HG03442 (cell line): ENCODE measurements at regions not wholly inside any gene's neighbourhood (a gene's known extent, or its start where the extent isn't known, plus 50 kb on each side); places are given as distances from the start of the nearest gene placed in this dataset.

ENCODE experiments used
- ATAC-seq: cut with Tn5 transposase; IDR thresholded peaks from one replicate; pipeline ENCODE4 v1.9.1; 2021; ENCODE audit warnings: mild to moderate bottlenecking, moderate library complexity; ENCODE audit not compliant: unreplicated experiment

DNA sequence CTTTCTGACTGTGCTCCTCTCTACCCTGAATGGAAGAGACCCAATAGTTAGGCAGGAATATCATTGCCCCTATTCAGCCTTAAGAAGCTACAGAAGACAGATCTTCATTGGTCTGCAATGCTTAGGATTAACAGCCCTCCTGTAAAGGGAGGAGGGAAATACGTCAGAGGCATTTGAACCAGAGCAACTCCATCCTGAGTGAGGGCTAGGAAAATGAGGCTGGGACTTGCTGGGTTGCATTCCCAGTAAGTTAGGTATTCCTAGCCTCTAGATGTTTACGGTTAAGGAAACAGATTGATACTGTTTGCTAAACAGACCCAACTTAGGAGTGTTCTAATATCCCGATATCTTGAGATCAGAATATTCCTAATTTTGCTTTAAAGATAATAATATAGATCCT, 63.5 kb downstream of the PCDH18 start:
- ATAC-seq, result no peak

DNA sequence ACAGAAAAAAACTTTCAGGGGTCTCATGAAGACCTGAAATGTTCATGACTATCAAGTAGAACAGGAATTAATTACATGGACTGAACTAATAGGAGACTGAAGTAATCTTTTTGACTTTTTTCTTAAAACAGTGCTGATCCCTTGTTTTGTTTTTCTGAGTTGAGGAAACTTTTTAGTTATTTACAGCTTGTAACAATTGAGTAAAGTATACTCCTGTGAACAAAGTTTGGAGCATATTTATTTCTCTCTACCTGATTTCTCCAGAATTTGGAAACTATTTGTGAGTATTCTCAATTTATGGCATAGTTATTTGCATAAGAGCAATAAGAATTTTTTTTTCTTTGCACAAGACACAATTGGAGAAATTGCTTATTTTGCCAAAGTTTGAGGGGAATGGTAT, 64.8 kb downstream of the PCDH18 start:
- ATAC-seq, result no peak

GRCh38 chr4:137463377-137464003, 68.8 kb downstream of the PCDH18 start:
- ATAC-seq, result no peak

GRCh38 chr4:137455647-137456321, 76.5 kb downstream of the PCDH18 start:
- ATAC-seq, result no peak

- no peak for ATAC-seq
These were observed 77.5 kb downstream of the PCDH18 start for GRCh38 chr4:137454767-137455166.

DNA sequence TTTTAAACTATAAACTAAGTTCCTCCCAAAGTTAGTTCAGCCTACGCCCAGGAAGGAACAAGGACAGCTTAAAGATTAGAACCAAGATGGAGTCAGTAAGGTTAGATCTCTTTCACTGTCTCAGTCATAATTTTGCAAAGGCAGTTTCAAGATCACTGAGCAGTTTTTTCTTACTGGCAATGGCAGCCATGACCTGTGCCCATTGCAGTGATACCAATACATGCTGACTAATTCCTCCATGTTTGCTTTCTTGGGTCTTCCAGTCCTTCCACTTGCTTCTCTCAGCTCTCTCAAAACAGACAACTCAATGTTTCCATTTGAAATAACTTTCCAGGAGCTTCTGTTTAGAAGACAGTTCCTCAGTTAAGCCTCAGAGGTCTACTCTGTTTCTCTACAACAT, 79.5 kb downstream of the PCDH18 start:
- ATAC-seq, result no peak

DNA sequence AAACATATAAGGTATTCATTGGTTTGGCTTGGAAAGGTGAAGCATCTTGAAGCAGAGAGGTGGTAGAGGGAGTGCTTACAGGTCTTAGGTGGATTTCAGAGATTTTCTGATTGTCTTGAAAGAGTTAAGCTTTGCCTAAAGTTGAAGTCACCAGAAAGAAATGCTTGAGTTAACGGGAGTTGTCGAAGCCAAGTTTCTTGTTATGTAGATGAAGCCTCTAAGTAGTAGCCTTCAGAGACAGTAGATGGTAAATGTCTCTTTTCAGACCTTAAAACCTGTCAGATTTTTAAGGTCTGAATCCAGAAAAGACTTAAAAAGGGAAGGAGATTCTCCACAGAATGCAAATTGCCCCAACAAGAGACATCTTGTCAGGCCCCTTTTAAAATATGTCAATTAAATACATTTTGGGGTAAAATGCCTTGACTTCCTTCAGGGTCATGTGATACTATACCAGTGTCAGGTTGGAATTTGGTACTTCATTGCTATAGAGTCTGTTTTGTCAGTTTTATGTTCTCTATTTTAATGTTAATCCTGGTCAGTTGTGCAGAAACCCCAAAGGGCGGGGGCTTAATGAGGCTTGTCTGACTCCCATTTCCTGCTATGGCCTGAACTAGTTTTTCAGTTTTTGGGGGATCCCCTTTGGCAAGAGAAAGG, 81.0 kb downstream of the PCDH18 start:
- ATAC-seq, result no peak

DNA sequence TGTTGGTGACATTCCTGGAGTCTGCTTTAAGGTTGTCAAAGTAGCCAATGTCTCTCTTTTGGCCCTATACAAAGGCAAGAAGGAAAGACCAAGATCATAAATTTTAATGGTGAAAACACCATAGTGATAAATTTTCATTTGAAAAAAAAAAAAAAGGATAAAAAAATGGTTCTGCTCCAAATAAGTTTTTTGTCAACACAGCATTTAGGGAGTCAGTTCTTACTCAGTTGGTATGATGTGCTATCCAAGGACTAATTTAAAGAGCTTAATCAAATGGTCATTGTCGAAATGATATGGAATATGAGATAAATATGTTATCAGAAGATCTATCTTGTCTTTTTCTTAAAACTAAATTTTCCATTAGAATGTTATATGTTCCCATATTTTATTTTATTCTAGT, 83.9 kb downstream of the PCDH18 start:
- no peak for ATAC-seq

DNA sequence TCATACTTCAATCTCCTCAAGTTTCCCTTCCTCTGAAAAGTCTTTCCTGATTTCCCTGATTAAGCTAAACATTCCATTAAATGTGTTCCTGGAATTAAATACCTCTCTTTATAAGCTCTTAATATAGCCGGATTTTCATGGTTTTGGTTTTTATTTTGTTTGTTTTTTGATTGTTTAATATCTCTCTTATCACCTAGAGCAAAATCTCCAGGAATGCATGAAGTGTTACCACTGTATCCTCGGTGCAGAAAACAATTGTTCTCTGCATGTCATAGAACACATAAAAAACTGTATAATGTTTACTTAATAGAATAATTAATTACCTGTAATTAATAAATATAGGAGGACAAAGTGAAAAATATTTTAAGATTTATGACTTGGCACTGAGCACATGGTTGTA, 86.2 kb downstream of the PCDH18 start:
- no peak for ATAC-seq

- ATAC-seq, result no peak
These were observed 89.1 kb downstream of the PCDH18 start for GRCh38 chr4:137443031-137443800.

GRCh38 chr4:137432446-137433311, 99.6 kb downstream of the PCDH18 start:
- no peak for ATAC-seq

GRCh38 chr4:137430171-137430570, 102.1 kb downstream of the PCDH18 start:
- no peak for ATAC-seq

DNA sequence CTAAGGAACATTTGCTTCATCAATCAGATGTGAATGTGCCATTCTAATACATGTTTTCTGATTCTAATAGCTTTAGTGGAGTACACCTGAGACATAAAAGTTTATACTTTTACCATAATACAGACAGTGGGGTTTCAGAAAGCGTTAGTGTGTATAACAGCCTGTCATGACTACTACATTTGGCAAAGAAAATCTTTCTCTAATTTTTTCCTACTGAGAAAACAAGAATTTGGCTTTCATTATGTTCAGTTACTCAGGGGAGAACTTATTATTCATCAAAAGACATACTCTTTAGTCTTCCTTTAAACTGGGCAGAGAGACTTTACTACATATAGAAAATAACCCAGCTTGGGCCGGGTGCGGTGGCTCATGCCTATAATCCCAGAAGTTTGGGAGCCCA, 104.9 kb downstream of the PCDH18 start:
- no peak for ATAC-seq

DNA sequence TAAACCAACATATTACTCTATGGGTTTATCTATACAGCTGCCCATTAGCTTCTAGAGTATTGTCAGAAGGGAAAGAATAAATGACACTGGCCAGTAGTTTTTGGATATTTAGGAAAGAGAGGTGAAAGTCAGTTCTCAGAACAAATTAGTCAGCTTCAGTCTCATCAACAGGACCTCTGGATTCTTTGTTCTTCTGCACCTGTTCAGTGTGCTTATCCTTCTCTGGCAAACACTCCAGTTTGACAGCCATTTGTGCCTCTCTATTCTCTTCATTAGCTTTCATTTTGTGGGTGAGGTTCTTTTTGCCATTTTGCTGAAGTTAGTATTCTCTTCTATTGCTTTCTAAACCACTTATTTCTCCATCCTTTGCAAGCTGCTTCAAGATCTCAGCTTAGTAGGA, 107.0 kb downstream of the PCDH18 start:
- no peak for ATAC-seq

DNA sequence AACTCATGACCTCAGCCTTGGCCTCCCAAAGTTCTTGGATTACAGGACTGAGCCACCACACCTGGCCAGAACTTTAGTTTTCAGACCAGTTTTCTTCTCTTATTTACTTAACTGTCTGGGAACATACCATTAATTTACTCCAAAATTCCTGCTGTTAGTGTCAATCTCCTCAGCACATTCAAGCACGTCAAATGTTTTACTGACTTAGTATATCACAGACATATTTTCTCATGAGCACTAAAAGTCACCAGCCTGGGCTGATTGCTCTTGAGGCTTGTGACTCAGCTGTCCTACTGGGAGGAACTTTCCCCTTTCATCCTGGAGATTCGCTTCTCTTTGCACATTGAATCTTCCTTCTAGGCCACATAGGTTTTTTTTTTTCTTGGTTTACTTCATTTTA, 109.6 kb downstream of the PCDH18 start:
- ATAC-seq, result no peak

- no peak for ATAC-seq
These were observed 110.5 kb downstream of the PCDH18 start for GRCh38 chr4:137421796-137422195.

DNA sequence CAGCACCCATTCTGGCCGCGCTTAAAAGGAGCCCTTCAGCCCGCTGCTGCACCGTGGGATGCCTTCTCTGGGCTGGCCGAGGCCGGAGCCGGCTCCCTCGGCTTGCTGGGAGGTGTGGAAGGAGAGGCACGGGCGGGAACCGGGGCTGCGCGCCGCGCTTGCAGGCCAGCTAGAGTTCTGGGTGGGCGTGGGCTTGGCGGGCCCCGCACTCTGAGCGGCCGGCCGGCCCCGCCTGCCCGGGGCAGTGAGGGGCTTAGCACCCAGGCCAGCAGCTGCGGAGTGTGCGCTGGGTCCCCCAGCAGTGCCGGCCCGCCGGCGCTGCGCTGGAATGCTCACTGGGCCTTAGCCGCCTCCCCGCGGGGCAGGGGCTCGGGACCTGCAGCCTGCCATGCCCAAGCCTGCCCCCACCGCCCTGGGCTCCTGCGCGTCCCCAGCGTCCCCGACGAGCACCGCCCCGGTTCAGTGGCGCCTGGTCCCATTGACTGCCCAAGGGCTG, 111.3 kb downstream of the PCDH18 start:
- ATAC-seq, result no peak

- ATAC-seq, result no peak
These were observed 114.6 kb downstream of the PCDH18 start for GRCh38 chr4:137417676-137418075.

DNA sequence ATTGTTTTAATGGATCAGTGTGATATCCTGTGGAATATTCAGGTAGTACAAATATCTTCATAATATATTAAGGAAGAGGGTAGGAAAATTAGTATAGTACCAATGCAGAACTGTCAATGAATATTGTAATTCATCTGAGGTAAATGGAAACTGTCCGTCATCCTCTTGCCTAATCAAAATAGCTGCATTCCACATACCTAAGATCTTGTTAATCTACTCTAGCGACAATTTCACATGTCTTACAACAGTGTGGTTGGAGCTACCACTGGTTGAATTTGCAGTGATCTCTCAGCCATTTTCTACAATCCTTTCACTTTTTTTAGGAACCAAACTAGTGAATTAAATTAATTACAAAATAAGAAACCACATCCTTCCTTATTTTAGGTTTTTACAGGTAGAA, 117.5 kb downstream of the PCDH18 start:
- ATAC-seq, result no peak

DNA sequence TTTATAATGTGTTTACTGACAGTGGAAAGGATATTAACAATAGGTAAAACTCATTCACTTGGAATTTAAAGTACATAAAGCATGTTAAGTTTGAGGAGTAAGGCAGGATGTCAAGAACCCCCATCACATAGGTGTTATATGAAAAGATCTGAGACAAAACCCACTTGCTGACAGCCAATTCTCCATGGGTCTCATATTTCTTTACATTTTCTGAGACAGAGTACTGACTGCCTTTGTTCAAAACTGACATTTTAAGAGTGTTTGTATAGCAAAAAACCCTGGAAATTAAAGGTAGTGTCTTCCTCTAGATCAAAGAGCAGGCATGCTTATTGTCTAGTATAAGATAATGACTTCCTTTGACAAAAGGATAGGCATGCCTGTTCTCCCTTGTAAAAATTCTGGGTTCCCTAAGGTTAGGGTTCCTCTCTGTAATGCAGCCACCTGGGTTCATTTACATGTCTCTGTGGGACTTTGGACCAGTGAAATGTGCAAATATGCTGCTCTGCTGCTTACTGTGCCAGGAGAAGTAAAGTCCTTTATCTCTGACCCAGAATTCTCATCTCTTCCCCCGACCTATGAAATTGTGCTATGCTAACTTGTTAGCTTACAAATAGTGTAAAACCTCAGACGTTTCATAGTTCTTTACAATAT, 123.6 kb downstream of the PCDH18 start:
- no peak for ATAC-seq
